Endothelial cell of umbilical vein (primary cell): ENCODE measurements at regions not wholly inside any gene's neighbourhood (a gene's known extent, or its start where the extent isn't known, plus 50 kb on each side); places are given as distances from the start of the nearest gene placed in this dataset.

Experiments used
- BruUV-seq: library from RNA; stranded (reverse); fragments of 400-500 nt; replicated peaks from 2 replicates; lab custom pipeline; 2021; lab: Mats Ljungman, UMichigan
- CTCF ChIA-PET: fragments of 300-600, 350-600 bp; sonication (Branson Sonifier 250); formaldehyde crosslinking; loops from one replicate; lab custom pipeline; 2021; ENCODE audit warnings: antibody characterized with exemption, inconsistent platforms; lab: Charles Lee
- POLR2A ChIA-PET: fragments of 300-600, 350-600 bp; sonication (Branson Sonifier 250); formaldehyde crosslinking; loops from one replicate; lab custom pipeline; 2021; ENCODE audit warnings: antibody characterized with exemption, inconsistent platforms; lab: Charles Lee
- DNase-seq: peaks from one replicate; pipeline ENCODE4 v3.0.0-alpha.2; 2011; ENCODE audit warnings: low read depth, low spot score
- FAIRE-seq: peaks from 2 replicates; lab custom pipeline; 2011; peaks lifted over from hg19 to GRCh38; lab: Jason Lieb, UNC
- H2AFZ ChIP-seq: 2 replicates; pipeline ENCODE4 v1.6.0; 2012; ENCODE audit warnings: low read depth, low read length, control low read depth, inconsistent platforms
- H3K27ac ChIP-seq: 2 replicates; pipeline ENCODE4 v1.5.1; 2011; ENCODE audit warnings: low read depth, mild to moderate bottlenecking, control low read depth, low read length, moderate library complexity; ENCODE audit not compliant: insufficient read depth
- H3K27me3 ChIP-seq, 2 experiments: 2 replicates each; pipeline versions ENCODE4 v1.6.0 to v1.6.1; 2011; ENCODE audit warnings: low read length in 2 of 2, mixed read lengths in 1 of 2; ENCODE audit not compliant: control insufficient read depth in 2 of 2, insufficient read depth in 2 of 2
- H3K36me3 ChIP-seq, 2 experiments: 2 replicates in 1 of 2; 3 replicates in 1 of 2; pipeline ENCODE4 v1.5.1; 2011; ENCODE audit warnings: low read length in 2 of 2, mild to moderate bottlenecking in 1 of 2, moderate library complexity in 1 of 2; ENCODE audit not compliant: control insufficient read depth in 2 of 2, insufficient read depth in 2 of 2; ENCODE audit errors: extremely low read depth in 1 of 2
- H3K4me1 ChIP-seq: 3 replicates; pipeline ENCODE4 v1.5.1; 2011; ENCODE audit warnings: mild to moderate bottlenecking, low read length; ENCODE audit not compliant: control insufficient read depth, insufficient read depth; ENCODE audit errors: extremely low read depth
- H3K4me2 ChIP-seq: 2 replicates; pipeline ENCODE4 v1.6.1; 2011; ENCODE audit warnings: low read length, control low read depth, mixed read lengths; ENCODE audit not compliant: insufficient read depth
- H3K4me3 ChIP-seq, 3 experiments: fragments of 200-600 bp in 1 of 3; sonication (generic), shearing (Covaris generic) in 1 of 3; replicated peaks in 1 of 3; 2 replicates each; pipeline ENCODE4 v1.5.1; 2011 to 2016; ENCODE audit warnings: control low read depth in 3 of 3, low read length in 3 of 3, mild to moderate bottlenecking in 2 of 3, inconsistent platforms in 1 of 3, low read depth in 1 of 3, moderate library complexity in 1 of 3; ENCODE audit not compliant: insufficient read depth in 1 of 3
- H3K79me2 ChIP-seq: 2 replicates; pipeline ENCODE4 v1.6.0; 2012; ENCODE audit warnings: low read length, inconsistent platforms; ENCODE audit not compliant: control insufficient read depth, insufficient read depth
- H3K9ac ChIP-seq: replicated peaks from 2 replicates; pipeline ENCODE3; 2011; ENCODE audit warnings: low read length, control low read depth; ENCODE audit not compliant: insufficient read depth; ENCODE audit errors: extremely low read depth
- H3K9me1 ChIP-seq: replicated peaks from 3 replicates; pipeline ENCODE4 v1.6.0; 2011; ENCODE audit warnings: mild to moderate bottlenecking, low read length; ENCODE audit not compliant: control insufficient read depth, insufficient read depth; ENCODE audit errors: extremely low read depth
- H3K9me3 ChIP-seq: replicated peaks from 2 replicates; pipeline ENCODE4 v1.5.1; 2012; ENCODE audit warnings: low read length, inconsistent platforms; ENCODE audit not compliant: control insufficient read depth, insufficient read depth
- H4K20me1 ChIP-seq: replicated peaks from 2 replicates; pipeline ENCODE3; 2011; ENCODE audit warnings: mild to moderate bottlenecking, low read length; ENCODE audit not compliant: control insufficient read depth, insufficient read depth; ENCODE audit errors: extremely low read depth
- EZH2 ChIP-seq: IDR thresholded peaks from 2 replicates; pipeline ENCODE4 v1.6.1; 2012; ENCODE audit warnings: borderline replicate concordance, low read depth, mild to moderate bottlenecking, moderate library complexity, low read length, inconsistent platforms; ENCODE audit not compliant: severe bottlenecking
- FOS ChIP-seq: IDR thresholded peaks from 2 replicates; pipeline ENCODE4 v1.6.1; 2011; ENCODE audit warnings: mild to moderate bottlenecking, low read length, moderate library complexity, borderline replicate concordance; ENCODE audit not compliant: insufficient read depth
- GATA2 ChIP-seq: IDR thresholded peaks from 2 replicates; pipeline ENCODE4 v1.7.0; 2011; ENCODE audit warnings: low read depth, mild to moderate bottlenecking, moderate library complexity, mixed read lengths, low read length; ENCODE audit not compliant: insufficient read length, insufficient read depth
- JUN ChIP-seq: IDR thresholded peaks from 2 replicates; pipeline ENCODE4 v1.6.1; 2011; ENCODE audit warnings: borderline replicate concordance, low read depth; ENCODE audit not compliant: insufficient read length, insufficient read depth
- MAX ChIP-seq: IDR thresholded peaks from 2 replicates; pipeline ENCODE4 v1.6.1; 2011; ENCODE audit not compliant: insufficient read depth, insufficient read length
- MYC ChIP-seq: IDR thresholded peaks from one replicate; pipeline ENCODE4 v1.6.1; 2011; ENCODE audit warnings: mild to moderate bottlenecking, low read depth, low read length
- POLR2A ChIP-seq: IDR thresholded peaks from 2 replicates; pipeline ENCODE4 v1.6.1; 2012; ENCODE audit warnings: low read depth, mild to moderate bottlenecking, control low read depth, low read length
- dilution Hi-C: fragments of 300-500 bp; cut with MboI; formaldehyde crosslinking; loops from one replicate; pipeline ENCODE4 v1.15.0; 2019; ENCODE audit warnings: low sequenced_read_pairs; ENCODE audit not compliant: extremely low pct_ligation_motif_present
- intact Hi-C: fragments of 100-400 bp; cut with micrococcal nuclease; formaldehyde crosslinking; loops from one replicate; pipeline ENCODE4 v1.10.0; 2022
- TF ChIP-seq, protein P1 (sequence below), 2 donors: IDR thresholded peaks; 1 replicate in 1 of 2; 2 replicates in 1 of 2; pipeline ENCODE4 v1.5.1; 2011; ENCODE audit warnings: low read length in 2 of 2, mild to moderate bottlenecking in 2 of 2, moderate library complexity in 2 of 2, control low read depth in 1 of 2, inconsistent platforms in 1 of 2, low read depth in 1 of 2; ENCODE audit not compliant: insufficient read depth in 1 of 2; ENCODE audit errors: extremely low read depth in 1 of 2

- dilution Hi-C loops, result no loop called here
Observed at GRCh38 chr3:18046131-18046915, 303.9 kb upstream of the TBC1D5 start.

More at GRCh38 chr3:18046131-18046915, 303.9 kb upstream of the TBC1D5 start:
- POLR2A ChIA-PET, result no interaction called here
- no peak overlapping the region for H2AFZ ChIP-seq
- H3K4me2 ChIP-seq, result no peak overlapping the region
- no peaks in the 10 kb centered on the region for H3K27me3 ChIP-seq
- BruUV-seq, result no TSS peak
- H4K20me1 ChIP-seq, result no peaks in the 10 kb centered on the region
- DNase-seq, result no peak
- no peaks in the 10 kb centered on the region for H3K36me3 ChIP-seq
- no peak for FAIRE-seq
- no peak overlapping the region for H3K9ac ChIP-seq
- TF ChIP-seq FOS (no peak), POLR2A (no peak), EZH2 (no peak), MYC (no peak), GATA2 (no peak), MAX (no peak), JUN (no peak)
- TF ChIP-seq, protein P1, sequence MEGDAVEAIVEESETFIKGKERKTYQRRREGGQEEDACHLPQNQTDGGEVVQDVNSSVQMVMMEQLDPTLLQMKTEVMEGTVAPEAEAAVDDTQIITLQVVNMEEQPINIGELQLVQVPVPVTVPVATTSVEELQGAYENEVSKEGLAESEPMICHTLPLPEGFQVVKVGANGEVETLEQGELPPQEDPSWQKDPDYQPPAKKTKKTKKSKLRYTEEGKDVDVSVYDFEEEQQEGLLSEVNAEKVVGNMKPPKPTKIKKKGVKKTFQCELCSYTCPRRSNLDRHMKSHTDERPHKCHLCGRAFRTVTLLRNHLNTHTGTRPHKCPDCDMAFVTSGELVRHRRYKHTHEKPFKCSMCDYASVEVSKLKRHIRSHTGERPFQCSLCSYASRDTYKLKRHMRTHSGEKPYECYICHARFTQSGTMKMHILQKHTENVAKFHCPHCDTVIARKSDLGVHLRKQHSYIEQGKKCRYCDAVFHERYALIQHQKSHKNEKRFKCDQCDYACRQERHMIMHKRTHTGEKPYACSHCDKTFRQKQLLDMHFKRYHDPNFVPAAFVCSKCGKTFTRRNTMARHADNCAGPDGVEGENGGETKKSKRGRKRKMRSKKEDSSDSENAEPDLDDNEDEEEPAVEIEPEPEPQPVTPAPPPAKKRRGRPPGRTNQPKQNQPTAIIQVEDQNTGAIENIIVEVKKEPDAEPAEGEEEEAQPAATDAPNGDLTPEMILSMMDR (IDR thresholded peaks at IDR 0.05; ENCODE audit: extremely low read depth in 1 of 2, insufficient read depth in 1 of 2, low read depth in 1 of 2, low read length in 2 of 2), result no peak
- CTCF ChIA-PET, result interaction anchor here (1.7 kb wide), 1 partner anchor 13 kb away, joined by 3 read pairs; no protein-coding TSS in a partner anchor
- no peak overlapping the region for H3K4me3 ChIP-seq
- intact Hi-C loops, result no loop called here
- no peaks in the 10 kb centered on the region for H3K4me1 ChIP-seq
- H3K79me2 ChIP-seq, result no peaks in the 10 kb centered on the region
- H3K9me1 ChIP-seq, result no peaks in the 10 kb centered on the region
- peaks cover 3% of the 10 kb centered on the region for H3K9me3 ChIP-seq
- H3K27ac ChIP-seq, result no peak overlapping the region
